CD14-positive monocyte (primary cell): ENCODE measurements at regions not wholly inside any gene's neighbourhood (a gene's known extent, or its start where the extent isn't known, plus 50 kb on each side); places are given as distances from the start of the nearest gene placed in this dataset.

Experiments
- DNase-seq, 3 donors: peaks; one replicate each; pipeline ENCODE4 v3.0.0-alpha.2; 2011 to 2022
- H2AFZ ChIP-seq: 2 replicates; pipeline ENCODE4 v1.6.0; 2012; ENCODE audit warnings: mild to moderate bottlenecking, low read depth, low read length, inconsistent platforms; ENCODE audit not compliant: insufficient read depth, poor library complexity, severe bottlenecking
- H3K27ac ChIP-seq, 2 donors: 1 replicate in 1 of 2; 2 replicates in 1 of 2; pipeline ENCODE4 v1.5.1; 2012 to 2013; ENCODE audit warnings: low read length in 2 of 2, control low read depth in 1 of 2, inconsistent platforms in 1 of 2, low read depth in 1 of 2, mild to moderate bottlenecking in 1 of 2
- H3K27me3 ChIP-seq, 2 donors: one replicate each; pipeline versions ENCODE4 v1.6.0 to v1.6.1; 2011 to 2013; ENCODE audit warnings: low read length in 2 of 2; ENCODE audit not compliant: control insufficient read depth in 2 of 2, insufficient read depth in 2 of 2
- H3K36me3 ChIP-seq, 2 donors: replicated peaks in 1 of 2; 1 replicate in 1 of 2; 2 replicates in 1 of 2; pipeline versions ENCODE4 v1.5.1 to v1.6.1; 2012 to 2013; ENCODE audit warnings: low read length in 2 of 2, control low read depth in 1 of 2, inconsistent platforms in 1 of 2, mild to moderate bottlenecking in 1 of 2; ENCODE audit not compliant: insufficient read depth in 2 of 2, control insufficient read depth in 1 of 2
- H3K4me1 ChIP-seq, 2 donors: 1 replicate in 1 of 2; 2 replicates in 1 of 2; pipeline versions ENCODE4 v1.5.1 to v1.6.1; 2012 to 2013; ENCODE audit warnings: low read length in 2 of 2, control low read depth in 1 of 2, inconsistent platforms in 1 of 2, mild to moderate bottlenecking in 1 of 2, moderate library complexity in 1 of 2; ENCODE audit not compliant: insufficient read depth in 2 of 2, control insufficient read depth in 1 of 2
- H3K4me2 ChIP-seq: replicated peaks from 2 replicates; pipeline ENCODE3; 2012; ENCODE audit warnings: low read length, moderate library complexity, mild to moderate bottlenecking; ENCODE audit not compliant: poor library complexity, severe bottlenecking; ENCODE audit errors: extremely low read depth
- H3K4me3 ChIP-seq, 3 experiments: fragments of 200-600 bp in 1 of 3; sonication (generic) in 1 of 3; replicated peaks in 1 of 3; 1 replicate in 2 of 3; 2 replicates in 1 of 3; pipeline ENCODE4 v1.5.1; 2011 to 2013; ENCODE audit warnings: low read length in 3 of 3, mild to moderate bottlenecking in 3 of 3, control low read depth in 2 of 3, low read depth in 2 of 3, inconsistent platforms in 1 of 3, moderate library complexity in 1 of 3
- H3K79me2 ChIP-seq: 2 replicates; pipeline ENCODE4 v1.6.0; 2012; ENCODE audit warnings: mild to moderate bottlenecking, control low read depth, inconsistent platforms, low read length, moderate library complexity; ENCODE audit not compliant: insufficient read depth
- H3K9ac ChIP-seq: 2 replicates; pipeline ENCODE4 v1.6.0; 2017; ENCODE audit warnings: low read length, mild to moderate bottlenecking; ENCODE audit not compliant: insufficient read depth, poor library complexity, severe bottlenecking
- H3K9me3 ChIP-seq, 2 donors: replicated peaks in 1 of 2; 1 replicate in 1 of 2; 2 replicates in 1 of 2; pipeline versions ENCODE4 v1.5.1 to v1.6.1; 2012 to 2013; ENCODE audit warnings: low read length in 2 of 2, control low read depth in 1 of 2; ENCODE audit not compliant: control insufficient read depth in 1 of 2, insufficient read depth in 1 of 2
- H4K20me1 ChIP-seq: 2 replicates; pipeline ENCODE4 v1.6.0; 2012; ENCODE audit warnings: mild to moderate bottlenecking, low read length, control low read depth, moderate library complexity; ENCODE audit not compliant: insufficient read depth
- H3K27ac Mint-ChIP-seq, 7 donors: one replicate each; pipeline ENCODE4 v1.8.0; 2020; ENCODE audit warnings: mild to moderate bottlenecking in 7 of 7, mixed read lengths in 7 of 7, moderate library complexity in 6 of 7, inconsistent platforms in 2 of 7
- H3K27me3 Mint-ChIP-seq, 3 donors: one replicate each; pipeline ENCODE4 v1.8.0; 2021 to 2022; ENCODE audit warnings: low read depth in 3 of 3, mild to moderate bottlenecking in 3 of 3, mixed read lengths in 3 of 3, moderate library complexity in 3 of 3, inconsistent platforms in 1 of 3
- H3K36me3 Mint-ChIP-seq, 2 donors: one replicate each; pipeline ENCODE4 v1.8.0; 2020; ENCODE audit warnings: mixed read lengths in 2 of 2, inconsistent platforms in 1 of 2, mild to moderate bottlenecking in 1 of 2
- H3K4me1 Mint-ChIP-seq: one replicate; pipeline ENCODE4 v1.8.0; 2020; ENCODE audit warnings: mild to moderate bottlenecking, mixed read lengths
- H3K4me3 Mint-ChIP-seq, 2 donors: one replicate each; pipeline ENCODE4 v1.8.0; 2020; ENCODE audit warnings: mild to moderate bottlenecking in 2 of 2, mixed read lengths in 2 of 2, moderate library complexity in 1 of 2
- H3K9me3 Mint-ChIP-seq, 7 donors: one replicate each; pipeline ENCODE4 v1.8.0; 2020 to 2022; ENCODE audit warnings: mixed read lengths in 7 of 7, mild to moderate bottlenecking in 6 of 7, moderate library complexity in 6 of 7, inconsistent platforms in 2 of 7
- WGBS: methylation state at CpG from one replicate; pipeline ENCODE4 v1.1.5; 2013; ENCODE audit warnings: missing lambda C conversion rate; ENCODE audit not compliant: insufficient coverage; 5-methylcytosine and 5-hydroxymethylcytosine counted together
- intact Hi-C, 2 donors: fragments of 100-400 bp; cut with micrococcal nuclease; formaldehyde crosslinking; loops; one replicate each; pipeline versions ENCODE4 v1.15.0 to v1.15.1; 2023
- TF ChIP-seq, protein P1 (sequence below): fragments of 200-600 bp; IDR thresholded peaks from one replicate; pipeline ENCODE4 v1.8.0; 2022; ENCODE audit warnings: antibody characterized with exemption, mild to moderate bottlenecking

DNA sequence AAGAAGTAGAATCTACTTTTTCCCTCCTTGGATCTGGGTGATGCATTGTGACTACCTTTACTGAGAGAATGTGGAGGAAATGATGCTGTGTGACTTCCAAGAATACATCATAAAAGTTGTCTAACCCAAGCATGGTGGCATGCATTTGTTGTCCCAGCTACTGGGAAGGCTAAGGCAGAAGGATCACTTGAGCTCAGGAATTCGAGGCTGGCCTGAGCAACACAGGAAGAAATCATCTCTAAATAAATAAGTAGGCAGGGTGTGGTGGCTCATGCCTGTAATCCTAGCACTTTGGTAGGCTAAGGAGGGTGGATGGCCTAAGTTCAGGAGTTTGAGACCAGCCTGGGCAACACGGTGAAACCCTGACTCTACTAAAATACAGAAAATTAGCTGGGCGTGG, 143.2 kb upstream of the VLDLR start:
- Mint-ChIP-seq H3K4me3 (no peak overlapping the region), H3K27ac (no peak overlapping the region), H3K27me3 (peaks cover 0 to 2% (median 1%) of the 10 kb centered on the region in 3 donors), H3K4me1 (no peaks in the 10 kb centered on the region), H3K36me3 (no peaks in the 10 kb centered on the region), H3K9me3 (peaks cover 0 to 2% (median 0%) of the 10 kb centered on the region in 7 donors)
- Histone ChIP-seq H3K27ac (no peak overlapping the region), H3K79me2 (no peaks in the 10 kb centered on the region), H3K4me1 (no peaks in the 10 kb centered on the region), H4K20me1 (no peaks in the 10 kb centered on the region), H3K9ac (no peak overlapping the region), H3K4me3 (no peak overlapping the region), H2AFZ (no peak overlapping the region), H3K9me3 (no peaks in the 10 kb centered on the region), H3K4me2 (no peak overlapping the region), H3K36me3 (no peaks in the 10 kb centered on the region), H3K27me3 (no peaks in the 10 kb centered on the region)
- intact Hi-C loops, result no loop called here
- no peak for DNase-seq
- TF ChIP-seq, protein P1, sequence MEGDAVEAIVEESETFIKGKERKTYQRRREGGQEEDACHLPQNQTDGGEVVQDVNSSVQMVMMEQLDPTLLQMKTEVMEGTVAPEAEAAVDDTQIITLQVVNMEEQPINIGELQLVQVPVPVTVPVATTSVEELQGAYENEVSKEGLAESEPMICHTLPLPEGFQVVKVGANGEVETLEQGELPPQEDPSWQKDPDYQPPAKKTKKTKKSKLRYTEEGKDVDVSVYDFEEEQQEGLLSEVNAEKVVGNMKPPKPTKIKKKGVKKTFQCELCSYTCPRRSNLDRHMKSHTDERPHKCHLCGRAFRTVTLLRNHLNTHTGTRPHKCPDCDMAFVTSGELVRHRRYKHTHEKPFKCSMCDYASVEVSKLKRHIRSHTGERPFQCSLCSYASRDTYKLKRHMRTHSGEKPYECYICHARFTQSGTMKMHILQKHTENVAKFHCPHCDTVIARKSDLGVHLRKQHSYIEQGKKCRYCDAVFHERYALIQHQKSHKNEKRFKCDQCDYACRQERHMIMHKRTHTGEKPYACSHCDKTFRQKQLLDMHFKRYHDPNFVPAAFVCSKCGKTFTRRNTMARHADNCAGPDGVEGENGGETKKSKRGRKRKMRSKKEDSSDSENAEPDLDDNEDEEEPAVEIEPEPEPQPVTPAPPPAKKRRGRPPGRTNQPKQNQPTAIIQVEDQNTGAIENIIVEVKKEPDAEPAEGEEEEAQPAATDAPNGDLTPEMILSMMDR, result no peak
- WGBS, result no CpG with 5 or more reads among the region's 3 CpGs

DNA sequence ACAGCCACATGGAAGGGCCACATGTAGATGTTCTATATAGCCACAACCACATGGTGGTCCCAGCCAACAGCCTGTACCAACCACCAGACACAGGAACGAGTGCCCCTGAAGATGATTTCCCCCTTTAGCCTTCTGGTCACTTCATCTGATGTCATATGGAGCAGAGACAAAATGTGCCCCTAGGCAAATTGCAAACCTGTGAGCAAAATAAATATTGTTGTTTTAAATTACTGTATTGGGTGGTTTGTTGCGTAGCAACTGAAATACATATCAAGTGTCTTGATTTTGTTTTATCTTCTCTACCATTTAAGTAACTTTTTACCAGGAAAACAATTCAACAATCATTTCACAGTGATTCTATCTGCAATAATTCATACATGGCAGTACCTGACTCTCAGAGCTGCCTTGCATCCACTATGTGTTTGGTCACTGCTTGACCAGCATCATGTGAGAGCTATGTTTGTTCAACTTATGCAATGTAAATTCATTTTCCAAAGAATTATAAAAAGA, 142.5 kb upstream of the VLDLR start:
- intact Hi-C loops, result no loop called here
- H3K9me3 Mint-ChIP-seq, result peaks cover 0 to 2% (median 0%) of the 10 kb centered on the region in 7 donors
- Histone ChIP-seq H3K9me3 (no peaks in the 10 kb centered on the region), H3K9ac (no peak overlapping the region), H2AFZ (no peak overlapping the region), H3K4me3 (no peak overlapping the region), H3K27me3 (no peaks in the 10 kb centered on the region), H4K20me1 (no peaks in the 10 kb centered on the region), H3K4me1 (no peaks in the 10 kb centered on the region), H3K4me2 (no peak overlapping the region), H3K36me3 (no peaks in the 10 kb centered on the region), H3K27ac (no peak overlapping the region), H3K79me2 (no peaks in the 10 kb centered on the region)
- H3K27ac Mint-ChIP-seq, result no peak overlapping the region
- TF ChIP-seq, protein P1, result no peak
- no peaks in the 10 kb centered on the region for H3K4me1 Mint-ChIP-seq
- no peak for DNase-seq
- no peak overlapping the region for H3K4me3 Mint-ChIP-seq
- H3K27me3 Mint-ChIP-seq, result peaks cover 0 to 2% (median 1%) of the 10 kb centered on the region in 3 donors
- no CpG with 5 or more reads among the region's 2 CpGs for whole genome bisulfite sequencing
- H3K36me3 Mint-ChIP-seq, result no peaks in the 10 kb centered on the region
